Kidney epithelial cell (primary cell): ENCODE measurements at regions not wholly inside any gene's neighbourhood (a gene's known extent, or its start where the extent isn't known, plus 50 kb on each side); places are given as distances from the start of the nearest gene placed in this dataset.

Source experiments
- DNase-seq: peaks from one replicate; pipeline ENCODE4 v3.0.0-alpha.2; 2010; ENCODE audit warnings: low read depth
- H3K27me3 ChIP-seq: 2 replicates; pipeline ENCODE4 v1.6.0; 2011; ENCODE audit warnings: low read length; ENCODE audit not compliant: control insufficient read depth, insufficient read depth
- H3K36me3 ChIP-seq: 2 replicates; pipeline ENCODE4 v1.5.1; 2011; ENCODE audit warnings: low read length; ENCODE audit not compliant: control insufficient read depth, insufficient read depth
- H3K4me3 ChIP-seq: 2 replicates; pipeline ENCODE4 v1.5.1; 2011; ENCODE audit warnings: low read depth, mild to moderate bottlenecking, control low read depth, low read length
- CTCF ChIP-seq: IDR thresholded peaks from 2 replicates; pipeline ENCODE4 v1.5.1; 2011; ENCODE audit warnings: mild to moderate bottlenecking, moderate library complexity, low read length, control low read depth, inconsistent platforms; ENCODE audit not compliant: insufficient read depth, poor library complexity, severe bottlenecking

- DNase-seq = no peak
- Histone ChIP-seq H3K4me3 (no peak overlapping the region), H3K27me3 (peaks cover 2% of the 10 kb centered on the region), H3K36me3 (no peaks in the 10 kb centered on the region)
- TF ChIP-seq CTCF = no peak
Measured at GRCh38 chr20:50267866-50268219, 77.2 kb downstream of the CEBPB start.

GRCh38 chr20:50269091-50270033 is 78.7 kb downstream of the CEBPB start:
- no peak for DNase-seq
- Histone ChIP-seq H3K4me3 (no peak overlapping the region), H3K36me3 (no peaks in the 10 kb centered on the region), H3K27me3 (peaks cover 2% of the 10 kb centered on the region)
- no peak for TF ChIP-seq CTCF

GRCh38 chr20:50270034-50270395 is 79.4 kb downstream of the CEBPB start:
- TF ChIP-seq CTCF = no peak
- peaks cover 2% of the 10 kb centered on the region for H3K27me3 ChIP-seq
- no peak overlapping the region for H3K4me3 ChIP-seq
- DNase-seq = no peak
- H3K36me3 ChIP-seq = no peaks in the 10 kb centered on the region

GRCh38 chr20:50270569-50270968 is 79.9 kb downstream of the CEBPB start:
- no peak for TF ChIP-seq CTCF
- no peaks in the 10 kb centered on the region for H3K36me3 ChIP-seq
- peaks cover 2% of the 10 kb centered on the region for H3K27me3 ChIP-seq

GRCh38 chr20:50271176-50271575 is 80.5 kb downstream of the CEBPB start:
- Histone ChIP-seq H3K36me3 (no peaks in the 10 kb centered on the region), H3K4me3 (no peak overlapping the region), H3K27me3 (peaks cover 2% of the 10 kb centered on the region)
- DNase-seq = no peak
- TF ChIP-seq CTCF = no peak

More at GRCh38 chr20:50270569-50270968, 79.9 kb downstream of the CEBPB start:
- H3K4me3 ChIP-seq = no peak overlapping the region
- DNase-seq = no peak

- no peak for DNase-seq
- no peaks in the 10 kb centered on the region for H3K36me3 ChIP-seq
- peaks cover 2% of the 10 kb centered on the region for H3K27me3 ChIP-seq
- no peak overlapping the region for H3K4me3 ChIP-seq
- TF ChIP-seq CTCF = no peak
Measured at GRCh38 chr20:50271612-50272011, 81.0 kb downstream of the CEBPB start.
